ENCODE measurements at regions not wholly inside any gene's neighbourhood (a gene's known extent, or its start where the extent isn't known, plus 50 kb on each side); places are given as distances from the start of the nearest gene placed in this dataset.

GRCh38 chr1:232566093-232566492 lies 63.8 kb downstream of the SIPA1L2 start:
- Mint-ChIP-seq H3K4me1 (no peaks in the 10 kb centered on the region), H3K9me3 (ENCODE audit: low read depth) (no peaks in the 10 kb centered on the region), H3K27me3 (no peaks in the 10 kb centered on the region), H3K27ac (no peak overlapping the region), H3K4me3 (no peak overlapping the region), H3K36me3 (no peaks in the 10 kb centered on the region)
- CTCF ChIA-PET, result interaction anchor here (1.6 kb wide), 1 partner anchor 62 kb away, joined by 3 read pairs; no protein-coding TSS in a partner anchor
- ATAC-seq (no peak), DNase-seq (no peak)

GRCh38 chr1:232562855-232563510 lies 67.0 kb downstream of the SIPA1L2 start:
- no peak for ATAC-seq
- H3K4me1 Mint-ChIP-seq, result peaks cover 4% of the 10 kb centered on the region
- no peak for DNase-seq
- H3K27me3 Mint-ChIP-seq, result no peaks in the 10 kb centered on the region
- H3K4me3 Mint-ChIP-seq, result no peak overlapping the region
- CTCF ChIA-PET, result no interaction called here
- H3K9me3 Mint-ChIP-seq (ENCODE audit: low read depth), result no peaks in the 10 kb centered on the region
- no peaks in the 10 kb centered on the region for H3K36me3 Mint-ChIP-seq
- no peak overlapping the region for H3K27ac Mint-ChIP-seq

GRCh38 chr1:232561381-232561780 lies 68.6 kb downstream of the SIPA1L2 start:
- peaks cover 4% of the 10 kb centered on the region for H3K4me1 Mint-ChIP-seq
- no peaks in the 10 kb centered on the region for H3K36me3 Mint-ChIP-seq
- H3K27me3 Mint-ChIP-seq, result no peaks in the 10 kb centered on the region
- CTCF ChIA-PET, result no interaction called here
- DNase-seq (no peak), ATAC-seq (no peak)
- H3K4me3 Mint-ChIP-seq, result no peak overlapping the region
- no peak overlapping the region for H3K27ac Mint-ChIP-seq
- H3K9me3 Mint-ChIP-seq (ENCODE audit: low read depth), result no peaks in the 10 kb centered on the region

GRCh38 chr1:232560940-232561339 lies 69.0 kb downstream of the SIPA1L2 start:
- H3K27ac Mint-ChIP-seq, result no peak overlapping the region
- H3K4me1 Mint-ChIP-seq, result peaks cover 4% of the 10 kb centered on the region
- no peak overlapping the region for H3K4me3 Mint-ChIP-seq
- no peaks in the 10 kb centered on the region for H3K36me3 Mint-ChIP-seq
- H3K9me3 Mint-ChIP-seq (ENCODE audit: low read depth), result no peaks in the 10 kb centered on the region
- CTCF ChIA-PET, result no interaction called here
- no peaks in the 10 kb centered on the region for H3K27me3 Mint-ChIP-seq
- no peak for ATAC-seq
- DNase-seq, result no peak

- Mint-ChIP-seq H3K27ac (no peak overlapping the region), H3K4me1 (peaks cover 4% of the 10 kb centered on the region), H3K36me3 (no peaks in the 10 kb centered on the region), H3K4me3 (no peak overlapping the region), H3K9me3 (ENCODE audit: low read depth) (no peaks in the 10 kb centered on the region), H3K27me3 (no peaks in the 10 kb centered on the region)
- CTCF ChIA-PET, result interaction anchor here (0.8 kb wide), 1 partner anchor 69 kb away, joined by 3 read pairs; no protein-coding TSS in a partner anchor
- no peak for DNase-seq
- ATAC-seq, result no peak
Observed at GRCh38 chr1:232558954-232559353, 71.0 kb downstream of the SIPA1L2 start.

GRCh38 chr1:232557502-232558191 lies 72.3 kb downstream of the SIPA1L2 start:
- no peak for ATAC-seq
- Mint-ChIP-seq H3K9me3 (ENCODE audit: low read depth) (no peaks in the 10 kb centered on the region), H3K27me3 (no peaks in the 10 kb centered on the region), H3K36me3 (no peaks in the 10 kb centered on the region), H3K4me1 (peaks cover 4% of the 10 kb centered on the region), H3K4me3 (no peak overlapping the region), H3K27ac (no peak overlapping the region)
- DNase-seq, result no peak
- CTCF ChIA-PET, result no interaction called here

GRCh38 chr1:232557096-232557495 lies 72.8 kb downstream of the SIPA1L2 start:
- H3K9me3 Mint-ChIP-seq (ENCODE audit: low read depth), result no peaks in the 10 kb centered on the region
- peaks cover 4% of the 10 kb centered on the region for H3K4me1 Mint-ChIP-seq
- H3K27ac Mint-ChIP-seq, result no peak overlapping the region
- DNase-seq (no peak), ATAC-seq (no peak)
- CTCF ChIA-PET, result no interaction called here
- no peaks in the 10 kb centered on the region for H3K36me3 Mint-ChIP-seq
- H3K27me3 Mint-ChIP-seq, result no peaks in the 10 kb centered on the region
- H3K4me3 Mint-ChIP-seq, result no peak overlapping the region

GRCh38 chr1:232556351-232556750 lies 73.6 kb downstream of the SIPA1L2 start:
- no peak overlapping the region for H3K4me3 Mint-ChIP-seq
- H3K27me3 Mint-ChIP-seq, result no peaks in the 10 kb centered on the region
- ATAC-seq (no peak), DNase-seq (no peak)
- no peak overlapping the region for H3K27ac Mint-ChIP-seq
- no peaks in the 10 kb centered on the region for H3K36me3 Mint-ChIP-seq
- H3K4me1 Mint-ChIP-seq, result peaks cover 4% of the 10 kb centered on the region
- CTCF ChIA-PET, result interaction anchor here (0.8 kb wide), 1 partner anchor 11 kb away, joined by 3 read pairs; no protein-coding TSS in a partner anchor
- H3K9me3 Mint-ChIP-seq (ENCODE audit: low read depth), result no peaks in the 10 kb centered on the region

GRCh38 chr1:232555494-232556210 lies 74.3 kb downstream of the SIPA1L2 start:
- Mint-ChIP-seq H3K9me3 (ENCODE audit: low read depth) (no peaks in the 10 kb centered on the region), H3K27ac (no peak overlapping the region), H3K27me3 (no peaks in the 10 kb centered on the region), H3K4me3 (no peak overlapping the region), H3K36me3 (no peaks in the 10 kb centered on the region), H3K4me1 (peaks cover 4% of the 10 kb centered on the region)
- no peak for DNase-seq
- ATAC-seq, result no peak
- CTCF ChIA-PET, result interaction anchor here (0.8 to 0.9 kb wide), 2 partner anchors 10 to 72 kb away, joined by 3 read pairs; no protein-coding TSS in a partner anchor

- Mint-ChIP-seq H3K9me3 (ENCODE audit: low read depth) (no peaks in the 10 kb centered on the region), H3K4me1 (peaks cover 4% of the 10 kb centered on the region)
Observed at GRCh38 chr1:232554409-232554808, 75.5 kb downstream of the SIPA1L2 start.

GRCh38 chr1:232553809-232554208 lies 76.1 kb downstream of the SIPA1L2 start:
- Mint-ChIP-seq H3K4me3 (no peak overlapping the region), H3K4me1 (peaks cover under 1% of the 10 kb centered on the region), H3K27me3 (no peaks in the 10 kb centered on the region), H3K27ac (no peak overlapping the region), H3K9me3 (ENCODE audit: low read depth) (no peaks in the 10 kb centered on the region), H3K36me3 (no peaks in the 10 kb centered on the region)
- ATAC-seq, result no peak
- CTCF ChIA-PET, result no interaction called here
- DNase-seq, result no peak

More at GRCh38 chr1:232554409-232554808, 75.5 kb downstream of the SIPA1L2 start:
- CTCF ChIA-PET, result no interaction called here
- DNase-seq (no peak), ATAC-seq (no peak)
- no peaks in the 10 kb centered on the region for H3K36me3 Mint-ChIP-seq
- no peak overlapping the region for H3K4me3 Mint-ChIP-seq
- no peak overlapping the region for H3K27ac Mint-ChIP-seq
- H3K27me3 Mint-ChIP-seq, result no peaks in the 10 kb centered on the region

- no peaks in the 10 kb centered on the region for H3K36me3 Mint-ChIP-seq
- H3K27me3 Mint-ChIP-seq, result no peaks in the 10 kb centered on the region
- CTCF ChIA-PET, result no interaction called here
- no peak overlapping the region for H3K4me3 Mint-ChIP-seq
- DNase-seq (no peak), ATAC-seq (no peak)
- H3K4me1 Mint-ChIP-seq, result no peaks in the 10 kb centered on the region
- H3K9me3 Mint-ChIP-seq (ENCODE audit: low read depth), result no peaks in the 10 kb centered on the region
- no peak overlapping the region for H3K27ac Mint-ChIP-seq
Observed at GRCh38 chr1:232553050-232553754, 76.7 kb downstream of the SIPA1L2 start.

- Mint-ChIP-seq H3K4me3 (no peak overlapping the region), H3K4me1 (no peaks in the 10 kb centered on the region), H3K9me3 (ENCODE audit: low read depth) (no peaks in the 10 kb centered on the region), H3K36me3 (no peaks in the 10 kb centered on the region), H3K27ac (no peak overlapping the region), H3K27me3 (no peaks in the 10 kb centered on the region)
- DNase-seq (no peak), ATAC-seq (no peak)
- CTCF ChIA-PET, result no interaction called here
Observed at GRCh38 chr1:232551386-232551785, 78.5 kb downstream of the SIPA1L2 start.
